GM12878 (cell line): ENCODE measurements at regions not wholly inside any gene's neighbourhood (a gene's known extent, or its start where the extent isn't known, plus 50 kb on each side); places are given as distances from the start of the nearest gene placed in this dataset.

Experiments used
- CEBPB ChIP-seq, 2 experiments: fragments of 150-350 bp in 1 of 2; IDR thresholded peaks; 2 replicates each; pipeline ENCODE4 v1.6.1; 2012 to 2014; ENCODE audit warnings: low read depth in 2 of 2, low read length in 2 of 2, borderline replicate concordance in 1 of 2, inconsistent platforms in 1 of 2
- CHD2 ChIP-seq: IDR thresholded peaks from 2 replicates; pipeline ENCODE4 v1.6.1; 2011; ENCODE audit warnings: low read depth, low read length, improper control_type of control experiment, borderline replicate concordance
- E2F8 ChIP-seq: fragments of 450-650 bp; IDR thresholded peaks from 2 replicates; pipeline ENCODE4 v1.6.1; 2018; ENCODE audit warnings: mild to moderate bottlenecking, low read depth, moderate library complexity; ENCODE audit not compliant: partially characterized antibody
- POLR2A ChIP-seq: IDR thresholded peaks from 2 replicates; pipeline ENCODE4 v1.6.1; 2011; ENCODE audit warnings: low read depth, mild to moderate bottlenecking, low read length
- POLR2AphosphoS5 ChIP-seq: IDR thresholded peaks from 2 replicates; pipeline ENCODE4 v1.6.1; 2011; ENCODE audit warnings: mild to moderate bottlenecking, low read length, inconsistent platforms
- TAF1 ChIP-seq: IDR thresholded peaks from 2 replicates; pipeline ENCODE4 v1.6.1; 2011; ENCODE audit warnings: mild to moderate bottlenecking, low read depth, low read length, borderline replicate concordance
- TF ChIP-seq, protein P1 (sequence below): IDR thresholded peaks from 2 replicates; pipeline ENCODE4 v1.6.1; 2012; ENCODE audit warnings: low read depth, low read length, improper control_type of control experiment

- TF ChIP-seq TAF1 (no peak), E2F8 (no peak), CEBPB (IDR thresholded peaks at IDR 0.05; ENCODE audit: borderline replicate concordance in 1 of 2, low read depth in 2 of 2, low read length in 2 of 2) (no peak), POLR2A (no peak), CHD2 (no peak), POLR2AphosphoS5 (no peak)
- TF ChIP-seq, protein P1, sequence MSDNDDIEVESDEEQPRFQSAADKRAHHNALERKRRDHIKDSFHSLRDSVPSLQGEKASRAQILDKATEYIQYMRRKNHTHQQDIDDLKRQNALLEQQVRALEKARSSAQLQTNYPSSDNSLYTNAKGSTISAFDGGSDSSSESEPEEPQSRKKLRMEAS: no peak
Observed at GRCh38 chr3:22263042-22263441, 512.0 kb upstream of the ZNF385D start.
